ENCODE measurements at regions not wholly inside any gene's neighbourhood (a gene's known extent, or its start where the extent isn't known, plus 50 kb on each side); places are given as distances from the start of the nearest gene placed in this dataset.
"Not testable (repeated sequence)": the region's sequence is repeated elsewhere in the genome, so short reads cannot be mapped to it uniquely, and the experiment has no call there.

- not testable (repeated sequence) for H3K27me3 Mint-ChIP-seq; H3K4me1 Mint-ChIP-seq (ENCODE audit: unreplicated experiment); H3K4me3 Mint-ChIP-seq; H3K27ac Mint-ChIP-seq; H3K36me3 Mint-ChIP-seq; H3K9me3 Mint-ChIP-seq; DNase-seq (ENCODE audit: extremely low spot score, unreplicated experiment)
- TF ChIP-seq CTCF (conservative IDR thresholded peaks at IDR 0.05) = peak; percentile 48
These were observed 5373.7 kb upstream of the TPTE start for GRCh38 chr21:5147685-5148084.

- H3K27ac Mint-ChIP-seq; DNase-seq (ENCODE audit: extremely low spot score, unreplicated experiment); H3K9me3 Mint-ChIP-seq; H3K4me1 Mint-ChIP-seq (ENCODE audit: unreplicated experiment); H3K4me3 Mint-ChIP-seq; H3K36me3 Mint-ChIP-seq; H3K27me3 Mint-ChIP-seq: not testable (repeated sequence)
These were observed 5372.2 kb upstream of the TPTE start for GRCh38 chr21:5149222-5149621.

- H3K36me3 Mint-ChIP-seq; H3K27ac Mint-ChIP-seq; H3K27me3 Mint-ChIP-seq; H3K4me3 Mint-ChIP-seq; H3K4me1 Mint-ChIP-seq (ENCODE audit: unreplicated experiment); DNase-seq (ENCODE audit: extremely low spot score, unreplicated experiment); H3K9me3 Mint-ChIP-seq: not testable (repeated sequence)
These were observed 5367.3 kb upstream of the TPTE start for GRCh38 chr21:5153842-5154640.

GRCh38 chr21:5154641-5154982 is 5366.8 kb upstream of the TPTE start:
- H3K4me1 Mint-ChIP-seq (ENCODE audit: unreplicated experiment); H3K27me3 Mint-ChIP-seq; H3K4me3 Mint-ChIP-seq; H3K27ac Mint-ChIP-seq; H3K36me3 Mint-ChIP-seq; H3K9me3 Mint-ChIP-seq: not testable (repeated sequence)
- DNase-seq (ENCODE audit: extremely low spot score, unreplicated experiment) = peak; percentile 88

- not testable (repeated sequence) for H3K36me3 Mint-ChIP-seq; H3K27ac Mint-ChIP-seq; H3K4me1 Mint-ChIP-seq (ENCODE audit: unreplicated experiment); H3K27me3 Mint-ChIP-seq; DNase-seq (ENCODE audit: extremely low spot score, unreplicated experiment); H3K4me3 Mint-ChIP-seq; H3K9me3 Mint-ChIP-seq
These were observed 5358.4 kb upstream of the TPTE start for GRCh38 chr21:5162693-5163574.

GRCh38 chr21:5165829-5166228 is 5355.6 kb upstream of the TPTE start:
- H3K4me1 Mint-ChIP-seq (ENCODE audit: unreplicated experiment); DNase-seq (ENCODE audit: extremely low spot score, unreplicated experiment); H3K36me3 Mint-ChIP-seq; H3K27me3 Mint-ChIP-seq; H3K4me3 Mint-ChIP-seq; H3K9me3 Mint-ChIP-seq; H3K27ac Mint-ChIP-seq: not testable (repeated sequence)
